ENCODE measurements at regions not wholly inside any gene's neighbourhood (a gene's known extent, or its start where the extent isn't known, plus 50 kb on each side); places are given as distances from the start of the nearest gene placed in this dataset.
"Not testable (repeated sequence)": the region's sequence is repeated elsewhere in the genome, so short reads cannot be mapped to it uniquely, and the experiment has no call there.

DNA sequence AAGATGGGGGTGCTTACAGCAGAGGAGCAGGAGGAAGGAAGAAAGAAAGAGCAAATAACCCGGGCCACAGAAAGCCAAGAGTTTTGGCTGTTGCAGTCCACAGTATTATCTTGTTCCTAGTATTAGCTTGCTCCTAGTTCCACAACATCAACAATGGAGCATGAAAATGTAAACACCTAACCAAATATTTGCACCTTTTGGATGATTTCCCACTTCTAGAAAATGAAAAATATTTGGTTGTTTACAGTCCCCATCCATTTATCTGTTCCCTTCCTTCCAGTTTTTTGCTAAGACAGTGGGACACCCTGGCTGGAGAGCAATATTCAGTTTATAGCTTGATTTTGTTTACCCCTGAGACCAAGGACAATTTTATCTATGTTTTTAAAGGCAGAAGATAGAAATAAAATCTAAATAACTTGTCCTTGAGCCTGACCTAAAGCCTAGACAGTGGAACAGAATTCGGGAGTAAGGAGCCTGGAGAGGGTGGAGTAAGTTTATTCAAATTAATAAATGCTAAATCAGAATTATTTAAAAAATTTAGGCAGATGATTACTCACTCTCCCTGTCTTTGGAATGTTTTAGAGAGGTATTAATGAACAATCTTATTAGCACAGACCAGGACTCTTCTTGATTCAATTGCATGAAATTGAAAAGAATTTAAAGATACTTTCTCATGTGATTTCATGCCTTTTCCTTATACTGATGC lies 51.6 kb downstream of the RESF1 start:
- TF ChIP-seq CTCF (IDR thresholded peaks at IDR 0.05), result no peak
- ATAC-seq (ENCODE audit: low FRiP score) (no peak), DNase-seq (ENCODE audit: low spot score) (no peak)

GRCh38 chr12:32012249-32012785 lies 53.1 kb downstream of the RESF1 start:
- DNase-seq (ENCODE audit: low spot score), result no peak
- TF ChIP-seq CTCF (IDR thresholded peaks at IDR 0.05), result no peak
- ATAC-seq (ENCODE audit: low FRiP score), result no peak

DNA sequence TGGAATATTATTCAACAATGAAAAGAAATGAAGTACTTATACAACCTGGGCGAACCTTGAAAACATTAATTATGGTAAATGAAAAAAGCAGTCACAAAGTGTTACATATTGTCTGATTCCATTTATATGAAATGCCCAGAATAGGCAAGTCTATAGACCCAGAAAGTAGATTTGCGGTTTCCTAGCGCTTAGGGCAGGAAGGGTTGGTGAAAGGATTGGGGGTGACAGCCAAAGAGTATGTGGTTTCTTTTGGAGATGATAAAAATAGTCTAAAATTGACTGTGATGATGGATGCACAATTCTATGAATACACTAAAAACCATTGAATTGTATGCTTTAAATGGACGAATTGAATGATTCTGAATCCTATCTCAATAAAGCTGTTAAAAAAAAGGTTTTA lies 55.8 kb downstream of the RESF1 start:
- ATAC-seq (ENCODE audit: low FRiP score) (no peak), DNase-seq (ENCODE audit: low spot score) (no peak)
- TF ChIP-seq CTCF (IDR thresholded peaks at IDR 0.05), result no peak

DNA sequence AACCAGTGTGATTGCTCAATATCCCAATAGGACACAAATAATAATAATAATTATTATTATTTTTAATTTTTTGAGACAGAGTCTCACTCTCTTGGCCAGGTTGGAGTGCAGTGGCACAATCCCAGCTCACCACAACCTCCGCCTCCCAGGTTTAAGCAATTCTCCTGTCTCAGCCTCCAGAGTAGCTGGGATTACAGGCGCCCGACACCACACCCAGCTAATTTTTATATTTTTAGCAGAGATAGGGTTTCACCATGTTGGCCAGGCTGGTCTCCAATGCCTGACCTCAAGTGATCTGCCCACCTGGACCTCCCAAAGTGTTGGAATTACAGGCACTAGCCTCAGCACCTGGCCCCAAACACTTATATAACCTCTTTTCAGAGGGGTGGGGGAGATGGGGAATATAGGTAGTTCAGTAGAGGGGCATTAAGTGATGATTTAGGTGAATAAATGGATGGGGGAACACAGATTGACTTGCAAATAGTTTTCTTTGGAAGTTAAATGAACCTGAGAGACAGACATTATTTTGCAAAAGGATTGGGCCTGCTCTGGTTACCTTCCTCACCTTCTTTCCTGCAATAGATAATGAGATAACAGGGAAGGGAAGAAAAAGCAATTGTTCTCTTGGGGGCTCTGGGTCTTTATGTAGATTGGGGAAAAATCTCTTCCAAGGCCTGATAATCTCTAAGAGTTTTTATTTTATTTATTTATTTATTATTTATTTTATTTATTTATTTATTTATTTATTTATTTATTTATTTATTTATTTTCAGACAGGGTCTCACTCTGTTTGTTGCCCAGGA lies 57.7 kb downstream of the RESF1 start:
- DNase-seq (ENCODE audit: low spot score), result no peak
- no peak for TF ChIP-seq CTCF (IDR thresholded peaks at IDR 0.05)
- no peak for ATAC-seq (ENCODE audit: low FRiP score)

DNA sequence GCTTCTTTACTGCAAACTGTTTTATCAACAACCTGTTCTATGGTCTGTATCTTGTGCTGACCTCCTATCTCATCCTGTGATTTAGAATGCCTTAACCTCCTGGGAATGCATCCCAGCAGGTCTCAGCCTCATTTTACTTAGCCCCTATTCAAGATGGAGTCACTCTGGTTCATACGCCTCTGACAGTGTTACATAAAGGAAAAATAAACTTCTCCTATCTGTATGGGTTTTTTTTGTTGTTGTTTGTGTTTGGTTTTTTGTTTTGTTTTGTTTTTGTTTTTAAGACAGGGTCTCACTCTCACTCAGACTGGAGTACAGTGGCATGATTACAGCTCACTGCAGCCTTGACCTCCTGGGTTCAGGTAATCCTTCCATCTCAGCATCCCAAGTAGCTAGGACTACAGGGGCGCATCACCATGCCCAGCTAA lies 62.1 kb downstream of the RESF1 start:
- ATAC-seq (ENCODE audit: low FRiP score) (no peak), DNase-seq (ENCODE audit: low spot score) (no peak)
- TF ChIP-seq CTCF (IDR thresholded peaks at IDR 0.05), result no peak

GRCh38 chr12:32022387-32022786 lies 63.2 kb downstream of the RESF1 start:
- ATAC-seq (ENCODE audit: low FRiP score); DNase-seq (ENCODE audit: low spot score): not testable (repeated sequence)

DNA sequence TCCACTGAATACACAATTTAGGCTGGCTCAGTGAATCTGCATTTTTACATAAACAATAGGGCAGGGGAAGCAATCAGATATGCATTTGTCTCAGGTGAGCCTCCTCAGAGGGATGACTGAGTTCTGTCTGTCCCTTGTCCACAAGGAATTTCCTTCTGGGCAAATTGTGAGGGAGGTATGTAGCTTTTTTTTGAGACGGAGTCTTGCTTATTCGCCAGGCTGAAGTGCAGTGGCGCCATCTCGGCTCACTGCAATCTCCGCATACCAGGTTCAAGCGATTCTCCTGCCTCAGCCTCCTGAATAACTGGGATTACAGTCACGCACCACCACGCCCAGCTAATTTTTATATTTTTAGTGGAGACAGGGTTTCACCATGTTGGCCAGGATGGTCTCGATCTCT lies 64.6 kb downstream of the RESF1 start:
- not testable (repeated sequence) for ATAC-seq (ENCODE audit: low FRiP score); DNase-seq (ENCODE audit: low spot score)
